ENCODE measurements at regions not wholly inside any gene's neighbourhood (a gene's known extent, or its start where the extent isn't known, plus 50 kb on each side); places are given as distances from the start of the nearest gene placed in this dataset.
"Not testable (repeated sequence)": the region's sequence is repeated elsewhere in the genome, so short reads cannot be mapped to it uniquely, and the experiment has no call there.

DNA sequence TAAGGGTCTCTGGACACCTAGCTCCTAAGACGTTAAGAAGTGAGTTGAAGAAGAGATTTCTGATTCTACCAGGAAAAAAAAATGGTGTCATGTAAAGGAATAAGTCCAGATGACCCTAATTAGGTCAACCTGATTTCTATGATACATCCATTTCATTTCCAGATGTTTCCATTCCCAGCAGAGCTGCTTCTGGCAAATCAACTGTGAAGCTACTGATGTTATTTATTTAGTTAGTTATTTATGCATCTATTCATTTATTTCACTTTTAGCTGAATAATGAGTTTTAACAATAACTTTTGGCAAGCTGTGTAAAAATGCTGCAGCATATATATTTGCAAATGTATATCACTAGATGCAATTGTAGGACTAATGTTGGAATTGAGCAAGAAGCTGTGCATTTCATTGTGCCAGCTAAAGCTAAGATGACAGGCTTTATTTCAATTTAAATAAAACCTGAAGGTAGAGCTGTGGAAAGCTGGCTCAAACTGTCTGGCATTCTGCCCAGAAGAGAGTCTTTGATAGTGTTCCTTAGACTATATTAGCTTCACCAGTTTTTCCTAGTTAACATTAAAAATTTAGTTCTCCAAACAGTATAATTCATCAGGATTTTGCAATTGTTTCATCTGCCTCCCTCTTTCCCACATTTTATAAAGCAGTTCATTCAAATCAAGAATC lies 1164.4 kb upstream of the ADGRL4 start:
- Mint-ChIP-seq H3K4me3 (no peak overlapping the region), H3K36me3 (no peaks in the 10 kb centered on the region), H3K9me3 (peaks cover 17% of the 10 kb centered on the region), H3K4me1 (no peaks in the 10 kb centered on the region), H3K27ac (no peak overlapping the region)
- DNase-seq (ENCODE audit: low spot score in 2 of 2) (no peak), ATAC-seq (no peak)

DNA sequence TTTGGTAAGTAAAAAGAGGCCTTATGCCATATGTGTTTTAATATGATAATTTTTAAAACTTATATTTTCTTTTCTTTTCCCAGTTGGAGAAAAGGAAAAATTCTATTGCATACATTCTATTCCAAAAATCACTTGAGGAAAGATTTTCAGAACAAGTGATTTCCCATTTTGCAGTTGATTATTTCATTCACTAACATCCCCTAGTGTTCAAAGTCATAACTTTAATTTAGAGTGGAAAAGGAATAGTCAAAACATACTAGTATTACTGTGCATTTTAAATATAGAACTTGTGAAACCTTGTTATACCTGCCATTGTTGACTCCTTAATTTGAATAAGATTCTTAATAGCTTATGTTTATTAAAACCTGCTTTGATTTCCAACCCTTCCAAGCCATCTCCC lies 1157.6 kb upstream of the ADGRL4 start:
- Mint-ChIP-seq H3K27ac (no peak overlapping the region), H3K4me1 (no peaks in the 10 kb centered on the region), H3K36me3 (no peaks in the 10 kb centered on the region), H3K4me3 (no peak overlapping the region), H3K9me3 (peaks cover 7% of the 10 kb centered on the region)
- no peak for DNase-seq (ENCODE audit: low spot score in 2 of 2)
- no peak for ATAC-seq

DNA sequence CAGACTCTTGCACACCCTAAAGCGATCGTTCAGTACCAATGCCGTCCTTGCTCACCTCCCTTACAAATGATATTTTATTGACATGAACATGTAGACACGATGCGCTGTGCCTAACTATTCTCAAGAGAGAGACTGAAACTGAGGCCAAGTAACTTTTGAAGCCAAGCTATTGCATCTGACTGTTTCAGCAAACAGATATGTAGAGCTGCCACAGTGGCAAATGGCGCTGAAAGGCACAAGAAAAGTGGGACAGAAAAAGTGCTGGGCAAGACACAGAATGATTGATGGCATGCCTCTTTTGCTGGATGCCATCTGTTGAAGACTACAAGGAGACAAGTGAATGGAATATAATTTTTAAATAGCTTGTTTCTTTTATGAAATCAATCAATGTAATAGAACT lies 1157.2 kb upstream of the ADGRL4 start:
- Mint-ChIP-seq H3K4me3 (no peak overlapping the region), H3K27ac (no peak overlapping the region), H3K9me3 (peaks cover 5% of the 10 kb centered on the region), H3K4me1 (no peaks in the 10 kb centered on the region), H3K36me3 (no peaks in the 10 kb centered on the region)
- DNase-seq (ENCODE audit: low spot score in 2 of 2) (no peak), ATAC-seq (no peak)

DNA sequence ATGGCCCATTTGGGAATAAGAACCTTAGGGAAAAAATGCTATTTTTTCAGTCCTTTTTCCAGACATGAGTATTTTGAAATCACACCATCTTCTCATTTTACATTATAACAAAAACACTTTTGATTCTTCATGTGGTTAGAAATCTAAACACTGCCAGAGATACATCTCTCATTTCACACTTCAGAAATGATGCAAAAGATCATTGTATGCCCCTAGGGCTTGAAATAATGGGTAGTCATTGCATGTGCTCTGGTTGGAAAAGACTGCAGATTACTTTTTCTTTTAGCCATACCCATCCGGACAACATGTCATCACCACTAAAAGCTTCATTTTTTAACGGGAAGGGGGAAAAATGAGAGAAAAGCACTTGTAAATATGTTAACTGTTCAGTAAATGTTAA lies 1152.2 kb upstream of the ADGRL4 start:
- H3K36me3 Mint-ChIP-seq, result no peaks in the 10 kb centered on the region
- no peak for DNase-seq (ENCODE audit: low spot score in 2 of 2)
- no peak overlapping the region for H3K4me3 Mint-ChIP-seq
- H3K9me3 Mint-ChIP-seq, result peaks cover 17% of the 10 kb centered on the region
- H3K4me1 Mint-ChIP-seq, result no peaks in the 10 kb centered on the region
- no peak for ATAC-seq
- H3K27ac Mint-ChIP-seq, result no peak overlapping the region

DNA sequence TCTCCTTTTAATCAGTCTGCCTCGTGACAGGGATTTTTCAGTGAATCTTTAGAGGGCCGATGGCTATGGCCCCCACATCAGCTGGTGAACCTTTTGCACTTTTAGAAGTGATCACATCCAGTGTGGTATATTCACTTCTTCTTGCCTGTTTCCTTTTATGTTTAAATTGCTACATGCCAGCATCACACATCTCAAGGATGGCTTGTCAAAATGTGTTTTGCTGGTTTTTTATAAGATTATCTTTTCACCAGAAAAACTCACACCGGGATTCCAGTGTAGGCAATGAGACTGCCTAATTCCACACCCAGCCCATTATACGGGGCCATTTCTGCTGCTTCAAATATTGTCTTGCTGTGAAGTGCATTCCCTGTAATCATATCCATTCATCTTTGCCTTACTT lies 1151.7 kb upstream of the ADGRL4 start:
- no peaks in the 10 kb centered on the region for H3K4me1 Mint-ChIP-seq
- H3K27ac Mint-ChIP-seq, result no peak overlapping the region
- ATAC-seq (no peak), DNase-seq (ENCODE audit: low spot score in 2 of 2) (no peak)
- H3K4me3 Mint-ChIP-seq, result no peak overlapping the region
- no peaks in the 10 kb centered on the region for H3K36me3 Mint-ChIP-seq
- peaks cover 17% of the 10 kb centered on the region for H3K9me3 Mint-ChIP-seq

DNA sequence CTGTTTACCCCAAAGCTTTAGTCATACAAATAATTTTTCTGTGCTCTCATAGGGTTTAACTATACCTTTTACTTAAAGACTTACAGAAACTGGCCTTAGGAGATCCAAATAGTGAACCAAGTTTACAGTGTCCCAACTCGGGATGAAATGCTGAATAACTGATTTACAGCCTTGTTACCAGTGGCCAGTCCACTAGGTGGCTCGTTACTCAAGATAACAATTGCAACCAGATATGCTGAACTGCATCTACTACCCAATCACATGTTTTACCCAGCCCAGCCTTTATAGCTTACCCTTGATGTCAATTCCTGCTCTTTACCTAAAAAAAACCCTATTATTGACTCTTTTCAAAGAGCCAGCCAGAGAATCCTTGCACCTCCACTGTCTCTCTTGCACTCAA lies 1148.8 kb upstream of the ADGRL4 start:
- ATAC-seq (no peak), DNase-seq (ENCODE audit: low spot score in 2 of 2) (no peak)
- Mint-ChIP-seq H3K4me1 (no peaks in the 10 kb centered on the region), H3K27ac (no peak overlapping the region), H3K9me3 (peaks cover 25% of the 10 kb centered on the region), H3K4me3 (no peak overlapping the region), H3K36me3 (no peaks in the 10 kb centered on the region)

DNA sequence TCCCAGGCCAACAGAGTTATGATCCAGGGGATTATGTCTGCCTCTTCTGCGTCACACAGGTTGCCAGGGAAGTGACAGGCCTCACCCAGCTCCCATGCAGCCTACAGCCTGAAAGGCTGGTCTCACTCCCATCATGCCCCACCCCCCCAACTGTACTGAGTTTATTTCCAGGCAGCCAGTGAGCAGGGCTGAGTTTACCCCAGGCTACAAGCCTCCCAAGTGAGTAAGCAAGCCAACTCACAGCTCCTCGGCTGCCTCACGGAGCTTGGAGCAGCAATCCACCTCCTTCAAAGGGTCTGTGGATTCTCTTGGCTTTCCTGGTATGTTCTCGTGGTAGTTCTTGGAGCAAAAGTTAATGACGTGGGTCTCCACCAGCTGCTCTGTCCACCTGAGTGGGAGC lies 1147.6 kb upstream of the ADGRL4 start:
- ATAC-seq, result no peak
- no peak overlapping the region for H3K27ac Mint-ChIP-seq
- H3K4me1 Mint-ChIP-seq, result no peaks in the 10 kb centered on the region
- H3K4me3 Mint-ChIP-seq, result no peak overlapping the region
- no peaks in the 10 kb centered on the region for H3K36me3 Mint-ChIP-seq
- DNase-seq (ENCODE audit: low spot score in 2 of 2), result no peak
- peaks cover 24% of the 10 kb centered on the region for H3K9me3 Mint-ChIP-seq

DNA sequence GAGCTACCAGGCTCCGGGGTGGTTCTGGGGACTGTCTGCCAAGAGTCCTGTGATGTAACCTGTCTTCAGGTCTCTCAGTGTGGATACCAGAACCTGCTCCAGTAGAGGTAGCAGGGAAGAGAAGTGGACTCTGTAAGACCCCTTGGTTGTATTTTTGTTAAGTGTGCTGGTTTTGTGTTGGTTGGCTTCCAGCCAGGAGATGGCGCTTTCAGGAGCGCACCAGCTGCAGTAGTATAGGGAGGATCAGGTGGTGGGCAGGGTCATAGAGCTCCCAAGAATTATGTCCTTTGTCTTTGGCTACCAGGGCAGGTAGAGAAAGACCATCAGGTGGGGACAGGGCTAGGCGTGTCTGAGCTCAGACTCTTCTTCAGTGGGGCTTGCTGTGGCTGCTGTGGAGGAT lies 1147.2 kb upstream of the ADGRL4 start:
- ATAC-seq (no peak), DNase-seq (ENCODE audit: low spot score in 2 of 2) (no peak)
- Mint-ChIP-seq H3K27ac (no peak overlapping the region), H3K4me1 (no peaks in the 10 kb centered on the region), H3K36me3 (no peaks in the 10 kb centered on the region), H3K9me3 (peaks cover 27% of the 10 kb centered on the region), H3K4me3 (no peak overlapping the region)

DNA sequence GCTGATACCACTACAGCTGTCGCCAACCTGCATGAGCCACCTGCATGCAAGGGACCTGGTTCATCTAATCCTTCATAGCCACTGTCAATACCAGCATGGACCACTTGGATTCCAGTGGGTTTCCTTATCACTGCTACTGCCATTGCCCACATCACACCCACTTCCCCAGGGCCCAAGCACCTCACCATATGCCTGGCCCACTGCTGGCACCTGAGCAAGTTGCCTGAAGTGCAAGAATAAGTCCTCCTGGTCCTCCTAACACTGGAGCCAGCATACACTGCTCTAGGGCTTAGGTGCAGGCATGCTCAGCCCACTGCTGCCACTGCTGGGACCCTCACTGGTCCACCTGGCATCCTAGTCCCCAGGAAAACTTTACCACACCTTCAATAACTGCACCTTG lies 1136.8 kb upstream of the ADGRL4 start:
- peaks cover 18% of the 10 kb centered on the region for H3K9me3 Mint-ChIP-seq
- H3K36me3 Mint-ChIP-seq, result no peaks in the 10 kb centered on the region
- DNase-seq (ENCODE audit: low spot score in 2 of 2) (no peak), ATAC-seq (no peak)
- no peak overlapping the region for H3K27ac Mint-ChIP-seq
- no peak overlapping the region for H3K4me3 Mint-ChIP-seq
- H3K4me1 Mint-ChIP-seq, result no peaks in the 10 kb centered on the region

DNA sequence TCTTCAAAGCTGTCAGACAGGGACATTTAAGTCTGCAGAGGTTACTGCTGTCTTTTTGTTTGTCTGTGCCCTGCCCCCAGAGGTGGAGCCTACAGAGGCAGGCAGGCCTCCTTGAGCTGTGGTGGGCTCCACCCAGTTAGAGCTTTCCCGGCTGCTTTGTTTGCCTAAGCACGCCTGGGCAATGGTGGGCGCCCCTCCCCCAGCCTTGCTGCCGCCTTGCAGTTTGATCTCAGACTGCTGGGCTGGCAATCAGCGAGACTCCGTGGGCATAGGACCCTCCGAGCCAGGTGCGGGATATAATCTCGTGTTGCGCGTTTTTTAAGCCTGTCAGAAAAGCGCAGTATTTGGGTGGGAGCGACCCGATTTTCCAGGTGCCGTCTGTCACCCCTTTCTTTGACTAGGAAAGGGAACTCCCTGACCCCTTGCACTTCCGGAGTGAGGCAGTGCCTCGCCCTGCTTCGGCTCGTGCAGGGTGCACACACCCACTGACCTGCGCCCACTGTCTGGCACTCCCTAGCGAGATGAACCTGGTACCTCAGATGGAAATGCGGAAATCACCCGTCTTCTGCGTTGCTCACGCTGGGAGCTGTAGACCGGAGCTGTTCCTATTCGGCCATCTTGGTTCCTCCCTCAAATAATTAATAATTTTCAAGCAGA lies 1131.5 kb upstream of the ADGRL4 start:
- not testable (repeated sequence) for H3K27ac Mint-ChIP-seq; H3K4me1 Mint-ChIP-seq; H3K4me3 Mint-ChIP-seq; ATAC-seq; H3K36me3 Mint-ChIP-seq; DNase-seq (ENCODE audit: low spot score in 2 of 2)
- peaks cover 11% of the 10 kb centered on the region for H3K9me3 Mint-ChIP-seq

DNA sequence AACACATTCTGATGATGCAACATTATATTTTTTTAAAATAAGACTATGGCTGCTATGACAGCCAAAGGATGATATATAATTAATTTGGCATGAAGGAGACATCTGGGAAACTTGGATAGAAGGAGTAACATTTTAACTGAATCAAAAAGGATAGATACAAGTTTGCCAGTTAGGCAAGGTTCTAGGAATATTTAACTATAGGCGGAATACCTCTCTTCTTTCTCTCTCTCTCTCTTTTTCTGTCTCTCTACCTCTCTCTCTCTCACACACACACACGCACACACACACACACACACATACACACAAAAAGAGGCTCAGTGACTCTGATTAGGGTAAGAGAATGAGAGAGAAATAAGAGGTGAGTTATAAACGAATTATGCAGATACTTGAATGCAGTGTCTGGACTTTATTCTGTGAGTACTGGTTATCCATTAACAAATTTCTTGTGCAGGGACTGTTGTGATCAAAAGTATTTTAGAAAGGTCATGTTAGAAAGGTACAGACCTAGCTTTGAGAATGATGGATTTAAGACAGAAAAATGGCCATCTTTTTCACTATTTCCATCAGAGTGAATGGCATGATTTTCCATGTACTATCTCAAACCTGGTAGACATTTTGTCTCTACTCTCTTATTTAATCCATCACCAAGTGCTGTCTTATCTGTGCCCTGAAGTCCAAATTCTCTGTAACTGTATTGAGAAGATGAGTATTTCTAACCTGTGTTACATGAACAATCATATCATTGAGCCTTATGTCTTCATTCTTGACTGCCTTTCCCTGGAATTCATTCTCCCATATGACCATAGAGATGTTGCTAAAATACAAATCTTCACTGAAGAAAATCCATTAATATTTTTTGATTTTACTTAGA lies 1106.9 kb upstream of the ADGRL4 start:
- ATAC-seq (no peak), DNase-seq (ENCODE audit: low spot score in 2 of 2) (no peak)
- no peaks in the 10 kb centered on the region for H3K4me1 Mint-ChIP-seq
- H3K36me3 Mint-ChIP-seq, result no peaks in the 10 kb centered on the region
- no peak overlapping the region for H3K27ac Mint-ChIP-seq
- peaks cover 24% of the 10 kb centered on the region for H3K9me3 Mint-ChIP-seq
- no peak overlapping the region for H3K4me3 Mint-ChIP-seq

DNA sequence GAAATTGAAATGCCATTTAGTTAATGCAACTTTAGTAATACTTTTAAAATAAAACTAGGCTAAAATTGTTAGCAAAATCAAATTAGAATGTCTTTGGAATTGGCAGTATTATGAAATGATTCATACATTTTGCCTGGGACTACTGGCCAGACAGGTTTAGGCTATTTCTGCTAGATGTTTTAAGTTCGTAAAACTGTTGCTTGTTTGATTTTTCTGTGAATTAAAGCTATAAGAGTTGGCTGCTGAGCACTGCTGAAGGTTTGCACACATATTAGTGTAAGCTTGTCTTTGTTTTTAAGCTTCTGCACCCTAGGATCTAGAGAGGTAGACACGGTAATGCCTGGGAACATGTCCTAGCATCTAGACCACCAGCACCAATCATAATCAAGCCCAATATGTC lies 1094.6 kb upstream of the ADGRL4 start:
- ATAC-seq (no peak), DNase-seq (ENCODE audit: low spot score in 2 of 2) (no peak)
- no peaks in the 10 kb centered on the region for H3K4me1 Mint-ChIP-seq
- H3K4me3 Mint-ChIP-seq, result no peak overlapping the region
- no peaks in the 10 kb centered on the region for H3K36me3 Mint-ChIP-seq
- no peak overlapping the region for H3K27ac Mint-ChIP-seq
- peaks cover 20% of the 10 kb centered on the region for H3K9me3 Mint-ChIP-seq

DNA sequence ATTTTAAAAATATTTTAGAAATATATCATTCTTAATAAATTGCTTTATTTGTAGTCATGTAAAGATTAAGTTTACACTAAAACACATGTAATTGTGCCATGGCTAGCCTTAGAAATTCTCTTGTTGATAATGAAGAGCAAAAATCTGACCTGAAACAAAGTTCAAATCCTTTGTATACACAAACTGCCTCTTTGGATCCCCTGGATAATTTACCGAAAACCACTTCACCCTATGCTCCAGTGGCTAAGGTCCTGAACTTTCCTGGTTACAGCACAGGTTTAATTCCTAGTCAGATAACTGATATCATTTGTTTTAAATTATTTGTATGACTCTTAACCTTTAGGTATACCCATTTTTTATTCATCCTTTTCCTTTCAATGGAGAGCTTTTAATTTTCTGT lies 1093.2 kb upstream of the ADGRL4 start:
- DNase-seq (ENCODE audit: low spot score in 2 of 2) (no peak), ATAC-seq (no peak)
- H3K36me3 Mint-ChIP-seq, result no peaks in the 10 kb centered on the region
- no peaks in the 10 kb centered on the region for H3K4me1 Mint-ChIP-seq
- no peak overlapping the region for H3K4me3 Mint-ChIP-seq
- H3K27ac Mint-ChIP-seq, result no peak overlapping the region
- peaks cover 20% of the 10 kb centered on the region for H3K9me3 Mint-ChIP-seq

DNA sequence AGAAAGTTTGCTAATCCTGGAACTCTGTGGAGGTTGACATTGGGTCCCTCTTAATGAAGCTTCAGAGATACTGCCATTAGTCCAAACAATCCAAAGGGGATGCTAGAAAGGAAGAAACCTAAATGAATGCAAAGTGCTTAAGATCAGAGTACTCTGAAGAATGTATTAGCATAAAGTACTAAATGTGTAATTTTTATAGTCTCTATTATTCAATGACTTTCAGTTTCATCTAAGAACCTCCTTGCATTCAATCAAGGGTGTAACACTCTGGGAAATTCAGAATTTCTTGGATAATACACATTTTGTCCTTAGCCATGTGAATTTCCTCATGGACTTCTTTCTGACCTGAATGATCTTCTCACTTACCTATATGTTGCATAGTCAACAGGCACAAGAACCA lies 1078.5 kb upstream of the ADGRL4 start:
- H3K27ac Mint-ChIP-seq, result no peak overlapping the region
- ATAC-seq (no peak), DNase-seq (ENCODE audit: low spot score in 2 of 2) (no peak)
- H3K9me3 Mint-ChIP-seq, result peaks cover 15% of the 10 kb centered on the region
- H3K36me3 Mint-ChIP-seq, result no peaks in the 10 kb centered on the region
- no peaks in the 10 kb centered on the region for H3K4me1 Mint-ChIP-seq
- no peak overlapping the region for H3K4me3 Mint-ChIP-seq

DNA sequence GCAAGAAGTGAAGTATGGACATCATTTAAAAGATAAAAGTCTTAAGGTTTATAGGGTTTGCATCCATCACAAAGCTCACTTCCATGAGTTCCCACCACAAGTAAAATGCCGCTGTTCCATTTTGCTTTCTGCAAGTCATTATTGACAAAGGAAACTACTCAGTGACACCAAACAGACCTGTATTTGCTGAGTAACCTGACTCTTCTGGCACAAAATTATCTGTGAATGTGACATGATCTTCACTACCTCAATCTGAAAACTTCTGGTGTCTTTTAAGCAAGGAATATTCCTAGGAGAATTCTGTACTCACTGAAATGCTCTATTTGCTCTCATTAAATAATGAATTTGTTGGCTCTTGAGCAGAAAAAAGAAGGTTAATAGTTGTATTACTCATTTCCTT lies 1077.4 kb upstream of the ADGRL4 start:
- no peak for DNase-seq (ENCODE audit: low spot score in 2 of 2)
- H3K9me3 Mint-ChIP-seq, result peaks cover 11% of the 10 kb centered on the region
- no peak overlapping the region for H3K27ac Mint-ChIP-seq
- ATAC-seq, result no peak
- no peak overlapping the region for H3K4me3 Mint-ChIP-seq
- no peaks in the 10 kb centered on the region for H3K36me3 Mint-ChIP-seq
- no peaks in the 10 kb centered on the region for H3K4me1 Mint-ChIP-seq

DNA sequence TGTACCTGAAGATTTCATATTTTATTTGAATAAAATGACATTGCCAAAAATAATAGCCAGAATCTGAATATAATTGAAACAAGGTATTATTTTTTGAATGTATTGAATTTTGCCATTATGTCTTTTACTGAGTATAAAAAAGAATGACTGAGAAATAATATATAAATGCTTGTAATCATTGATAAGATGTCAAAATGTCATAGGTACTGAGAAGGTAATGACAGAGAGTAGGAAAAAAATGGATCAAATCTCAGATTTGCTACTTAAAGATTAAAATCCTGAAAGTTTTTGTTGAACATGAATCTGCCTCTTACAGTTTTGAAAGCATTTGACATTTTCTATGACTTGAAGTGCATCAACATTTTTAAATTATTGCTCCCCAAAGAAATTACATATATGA lies 1069.9 kb upstream of the ADGRL4 start:
- H3K4me3 Mint-ChIP-seq, result no peak overlapping the region
- no peak for DNase-seq (ENCODE audit: low spot score in 2 of 2)
- ATAC-seq, result no peak
- no peaks in the 10 kb centered on the region for H3K4me1 Mint-ChIP-seq
- no peaks in the 10 kb centered on the region for H3K36me3 Mint-ChIP-seq
- no peak overlapping the region for H3K27ac Mint-ChIP-seq
- H3K9me3 Mint-ChIP-seq, result peaks cover 9% of the 10 kb centered on the region

Measured in stimulated activated effector memory CD8-positive, alpha-beta T cell treated with anti-CD3 and anti-CD28 coated beads, Interleukin-12 subunit alpha, Interleukin-12 subunit beta, amount 100 ng/mL, for 72 hours (primary cell).